ENCODE measurements at regions not wholly inside any gene's neighbourhood (a gene's known extent, or its start where the extent isn't known, plus 50 kb on each side); places are given as distances from the start of the nearest gene placed in this dataset.

- TF ChIP-seq SPI1 (IDR thresholded peaks at IDR 0.05; ENCODE audit: low read depth, low read length) (0 out of 2 replicates have a peak, but pooled peaks have one; percentile 38), POU2F2 (IDR thresholded peaks at IDR 0.05; ENCODE audit: low read depth, low read length) (no peak)
- DNase-seq (ENCODE audit: insufficient read length, low spot score) (no peak), FAIRE-seq (no peak)
These were observed 135.2 kb upstream of the ADO start for GRCh38 chr10:62669341-62669740.

- no peak for DNase-seq (ENCODE audit: insufficient read length, low spot score)
- no peak for TF ChIP-seq POU2F2 (IDR thresholded peaks at IDR 0.05; ENCODE audit: low read depth, low read length)
- TF ChIP-seq PAX5 (IDR thresholded peaks at IDR 0.05; ENCODE audit: insufficient read depth, low read length, severe bottlenecking) = no peak
- TF ChIP-seq SPI1 (IDR thresholded peaks at IDR 0.05; ENCODE audit: low read depth, low read length) = no peak
- no peak for TF ChIP-seq POLR2A (IDR thresholded peaks at IDR 0.05; ENCODE audit: low read depth, low read length)
- no peak for TF ChIP-seq POLR2AphosphoS5 (IDR thresholded peaks at IDR 0.05; ENCODE audit: low read depth, low read length)
- FAIRE-seq = peak; percentile 48
These were observed 133.4 kb upstream of the ADO start for GRCh38 chr10:62671104-62671503.

GRCh38 chr10:62681211-62681940 is 123.1 kb upstream of the ADO start:
- TF ChIP-seq POU2F2 (IDR thresholded peaks at IDR 0.05; ENCODE audit: low read depth, low read length) = peak; percentile 88
- TF ChIP-seq TAF1 (IDR thresholded peaks at IDR 0.05; ENCODE audit: low read depth, low read length) = no peak
- TF ChIP-seq POLR2A (IDR thresholded peaks at IDR 0.05; ENCODE audit: low read depth, low read length) = no peak
- no peak for TF ChIP-seq POLR2AphosphoS5 (IDR thresholded peaks at IDR 0.05; ENCODE audit: low read depth, low read length)
- no peak for TF ChIP-seq PAX5 (IDR thresholded peaks at IDR 0.05; ENCODE audit: insufficient read depth, low read length, severe bottlenecking)
- no peak for TF ChIP-seq SPI1 (IDR thresholded peaks at IDR 0.05; ENCODE audit: low read depth, low read length)
- DNase-seq (ENCODE audit: insufficient read length, low spot score) (peak; percentile 31), FAIRE-seq (peak; percentile 98)

- FAIRE-seq (no peak), DNase-seq (ENCODE audit: insufficient read length, low spot score) (no peak)
- TF ChIP-seq POU2F2 (IDR thresholded peaks at IDR 0.05; ENCODE audit: low read depth, low read length) (no peak), TAF1 (IDR thresholded peaks at IDR 0.05; ENCODE audit: low read depth, low read length) (no peak), SPI1 (IDR thresholded peaks at IDR 0.05; ENCODE audit: low read depth, low read length) (no peak), PAX5 (IDR thresholded peaks at IDR 0.05; ENCODE audit: insufficient read depth, low read length, severe bottlenecking) (no peak), POLR2A (IDR thresholded peaks at IDR 0.05; ENCODE audit: low read depth, low read length) (no peak), POLR2AphosphoS5 (IDR thresholded peaks at IDR 0.05; ENCODE audit: low read depth, low read length) (no peak)
These were observed 119.6 kb upstream of the ADO start for GRCh38 chr10:62684911-62685310.

GRCh38 chr10:62687230-62687748 is 117.2 kb upstream of the ADO start:
- TF ChIP-seq SPI1 (IDR thresholded peaks at IDR 0.05; ENCODE audit: low read depth, low read length) = no peak
- TF ChIP-seq POLR2A (IDR thresholded peaks at IDR 0.05; ENCODE audit: low read depth, low read length) = no peak
- TF ChIP-seq POU2F2 (IDR thresholded peaks at IDR 0.05; ENCODE audit: low read depth, low read length) = no peak
- TF ChIP-seq PAX5 (IDR thresholded peaks at IDR 0.05; ENCODE audit: insufficient read depth, low read length, severe bottlenecking) = no peak
- no peak for TF ChIP-seq TAF1 (IDR thresholded peaks at IDR 0.05; ENCODE audit: low read depth, low read length)
- no peak for TF ChIP-seq POLR2AphosphoS5 (IDR thresholded peaks at IDR 0.05; ENCODE audit: low read depth, low read length)
- no peak for DNase-seq (ENCODE audit: insufficient read length, low spot score)
- no peak for FAIRE-seq

- TF ChIP-seq POU2F2 (IDR thresholded peaks at IDR 0.05; ENCODE audit: low read depth, low read length) = no peak
- no peak for TF ChIP-seq SPI1 (IDR thresholded peaks at IDR 0.05; ENCODE audit: low read depth, low read length)
- no peak for TF ChIP-seq POLR2A (IDR thresholded peaks at IDR 0.05; ENCODE audit: low read depth, low read length)
- TF ChIP-seq POLR2AphosphoS5 (IDR thresholded peaks at IDR 0.05; ENCODE audit: low read depth, low read length) = no peak
- TF ChIP-seq TAF1 (IDR thresholded peaks at IDR 0.05; ENCODE audit: low read depth, low read length) = no peak
- TF ChIP-seq PAX5 (IDR thresholded peaks at IDR 0.05; ENCODE audit: insufficient read depth, low read length, severe bottlenecking) = no peak
- DNase-seq (ENCODE audit: insufficient read length, low spot score) = no peak
- FAIRE-seq = peak; percentile 48
These were observed 115.4 kb upstream of the ADO start for GRCh38 chr10:62688971-62689700.

- TF ChIP-seq SPI1 (IDR thresholded peaks at IDR 0.05; ENCODE audit: low read depth, low read length) (peak; percentile 87), POU2F2 (IDR thresholded peaks at IDR 0.05; ENCODE audit: low read depth, low read length) (no peak)
- FAIRE-seq (peak; percentile 33), DNase-seq (ENCODE audit: insufficient read length, low spot score) (no peak)
These were observed 114.8 kb upstream of the ADO start for GRCh38 chr10:62689712-62690111.

- FAIRE-seq = no peak
These were observed 113.8 kb upstream of the ADO start for GRCh38 chr10:62690703-62691102.

GRCh38 chr10:62691336-62691735 is 113.2 kb upstream of the ADO start:
- DNase-seq (ENCODE audit: insufficient read length, low spot score) = no peak
- peak; percentile 9 for FAIRE-seq
- no peak for TF ChIP-seq POU2F2 (IDR thresholded peaks at IDR 0.05; ENCODE audit: low read depth, low read length)
- no peak for TF ChIP-seq POLR2AphosphoS5 (IDR thresholded peaks at IDR 0.05; ENCODE audit: low read depth, low read length)

More at GRCh38 chr10:62690703-62691102, 113.8 kb upstream of the ADO start:
- TF ChIP-seq POLR2AphosphoS5 (IDR thresholded peaks at IDR 0.05; ENCODE audit: low read depth, low read length) (no peak), POLR2A (IDR thresholded peaks at IDR 0.05; ENCODE audit: low read depth, low read length) (no peak), PAX5 (IDR thresholded peaks at IDR 0.05; ENCODE audit: insufficient read depth, low read length, severe bottlenecking) (no peak), POU2F2 (IDR thresholded peaks at IDR 0.05; ENCODE audit: low read depth, low read length) (no peak), TAF1 (IDR thresholded peaks at IDR 0.05; ENCODE audit: low read depth, low read length) (no peak), SPI1 (IDR thresholded peaks at IDR 0.05; ENCODE audit: low read depth, low read length) (no peak)
- DNase-seq (ENCODE audit: insufficient read length, low spot score) = no peak

- no peak for TF ChIP-seq POU2F2 (IDR thresholded peaks at IDR 0.05; ENCODE audit: low read depth, low read length)
- no peak for TF ChIP-seq POLR2A (IDR thresholded peaks at IDR 0.05; ENCODE audit: low read depth, low read length)
- TF ChIP-seq PAX5 (IDR thresholded peaks at IDR 0.05; ENCODE audit: insufficient read depth, low read length, severe bottlenecking) = no peak
- no peak for TF ChIP-seq POLR2AphosphoS5 (IDR thresholded peaks at IDR 0.05; ENCODE audit: low read depth, low read length)
- no peak for TF ChIP-seq TAF1 (IDR thresholded peaks at IDR 0.05; ENCODE audit: low read depth, low read length)
- TF ChIP-seq SPI1 (IDR thresholded peaks at IDR 0.05; ENCODE audit: low read depth, low read length) = no peak
- DNase-seq (ENCODE audit: insufficient read length, low spot score) (no peak), FAIRE-seq (no peak)
These were observed 112.4 kb upstream of the ADO start for GRCh38 chr10:62692085-62692484.

Data from GM12891 (cell line).